OCI-LY1 (cell line): ENCODE measurements at regions not wholly inside any gene's neighbourhood (a gene's known extent, or its start where the extent isn't known, plus 50 kb on each side); places are given as distances from the start of the nearest gene placed in this dataset.

Experiments used
- H2AFZ ChIP-seq: fragments of 200-600 bp; sonication (generic), shearing (Covaris generic); 2 replicates; pipeline ENCODE4 v1.6.0; 2014; ENCODE audit warnings: antibody characterized with exemption, mild to moderate bottlenecking, low read length
- H3F3A ChIP-seq: fragments of 200-600 bp; sonication (generic), shearing (Covaris generic); 2 replicates; pipeline ENCODE4 v1.6.0; 2014; ENCODE audit warnings: mild to moderate bottlenecking, antibody characterized with exemption, low read length, moderate library complexity; ENCODE audit not compliant: insufficient read depth
- H3K27ac ChIP-seq: fragments of 200-600 bp; sonication (generic); 2 replicates; pipeline ENCODE4 v1.5.1; 2014; ENCODE audit warnings: low read length, mixed run types, mild to moderate bottlenecking, low read depth; ENCODE audit not compliant: poor library complexity, severe bottlenecking
- H3K27me3 ChIP-seq: fragments of 200-600 bp; sonication (generic); 2 replicates; pipeline ENCODE4 v1.6.0; 2014; ENCODE audit warnings: antibody characterized with exemption, mild to moderate bottlenecking, low read length, moderate library complexity; ENCODE audit not compliant: insufficient read depth
- H3K36me3 ChIP-seq: fragments of 200-600 bp; sonication (generic); 2 replicates; pipeline ENCODE4 v1.6.1; 2014; ENCODE audit warnings: mild to moderate bottlenecking, antibody characterized with exemption, low read length, moderate library complexity, mixed read lengths; ENCODE audit not compliant: insufficient read depth
- H3K4me1 ChIP-seq: fragments of 200-600 bp; sonication (generic); 2 replicates; pipeline ENCODE4 v1.5.1; 2014; ENCODE audit warnings: mild to moderate bottlenecking, low read length, moderate library complexity; ENCODE audit not compliant: insufficient read depth, severe bottlenecking
- H3K4me2 ChIP-seq: fragments of 200-600 bp; sonication (generic), shearing (Covaris generic); 2 replicates; pipeline ENCODE4 v1.6.1; 2014; ENCODE audit warnings: low read length
- H3K4me3 ChIP-seq: fragments of 200-600 bp; sonication (generic); 2 replicates; pipeline ENCODE4 v1.5.1; 2014; ENCODE audit warnings: low read length, low read depth, mild to moderate bottlenecking, mixed read lengths; ENCODE audit not compliant: poor library complexity, severe bottlenecking
- H3K79me2 ChIP-seq: fragments of 200-600 bp; shearing (Covaris generic); 2 replicates; pipeline ENCODE4 v1.6.1; 2016; ENCODE audit warnings: mixed run types, low read length, mixed read lengths; ENCODE audit not compliant: insufficient read depth
- H3K9ac ChIP-seq: fragments of 200-600 bp; sonication (generic), shearing (Covaris generic); 2 replicates; pipeline ENCODE4 v1.6.1; 2014; ENCODE audit warnings: mild to moderate bottlenecking, low read length, mixed read lengths
- H3K9me2 ChIP-seq: fragments of 200-600 bp; sonication (generic), shearing (Covaris generic); 2 replicates; pipeline ENCODE4 v1.6.1; 2014; ENCODE audit warnings: low read depth, mild to moderate bottlenecking, low read length, mixed read lengths
- H3K9me3 ChIP-seq: fragments of 200-600 bp; shearing (Covaris generic); 2 replicates; pipeline ENCODE4 v1.6.1; 2014; ENCODE audit warnings: low read length, mixed read lengths
- H4K20me1 ChIP-seq: fragments of 200-600 bp; sonication (generic), shearing (Covaris generic); 2 replicates; pipeline ENCODE4 v1.6.0; 2016; ENCODE audit warnings: mild to moderate bottlenecking, low read length; ENCODE audit not compliant: insufficient read depth
- CTCF ChIP-seq: fragments of 200-600 bp; sonication (generic), shearing (Covaris generic); IDR thresholded peaks from 2 replicates; pipeline ENCODE4 v1.5.1; 2017; ENCODE audit warnings: mild to moderate bottlenecking, antibody characterized with exemption, low read length, moderate library complexity, mixed read lengths
- EZH2 ChIP-seq: fragments of 200-600 bp; sonication (generic), shearing (Covaris generic); IDR thresholded peaks from 2 replicates; pipeline ENCODE4 v1.8.0; 2017; ENCODE audit warnings: borderline replicate concordance, mixed run types, mild to moderate bottlenecking, antibody characterized with exemption, low read length, moderate library complexity, mixed read lengths

- Histone ChIP-seq H3K4me3 (no peak overlapping the region), H3K9ac (no peak overlapping the region), H3K27ac (no peak overlapping the region), H3F3A (no peaks in the 10 kb centered on the region), H4K20me1 (no peaks in the 10 kb centered on the region), H3K79me2 (no peaks in the 10 kb centered on the region), H3K27me3 (peaks cover 3% of the 10 kb centered on the region; the same call in 1 of the 2 replicates), H3K9me3 (no peaks in the 10 kb centered on the region), H3K36me3 (no peaks in the 10 kb centered on the region), H2AFZ (no peak overlapping the region), H3K4me1 (no peaks in the 10 kb centered on the region), H3K9me2 (no peaks in the 10 kb centered on the region), H3K4me2 (no peak overlapping the region)
- TF ChIP-seq CTCF (no peak), EZH2 (no peak)
These were observed 200.5 kb downstream of the UACA start for GRCh38 chr15:70562906-70563305.

GRCh38 chr15:70561885-70562284 is 201.5 kb downstream of the UACA start:
- no peak overlapping the region for H2AFZ ChIP-seq
- no peak for TF ChIP-seq CTCF
- TF ChIP-seq EZH2: no peak
- no peaks in the 10 kb centered on the region for H3K9me3 ChIP-seq
- H3K9ac ChIP-seq: no peak overlapping the region
- H3K4me2 ChIP-seq: no peak overlapping the region
- H3K79me2 ChIP-seq: no peaks in the 10 kb centered on the region
- H4K20me1 ChIP-seq: no peaks in the 10 kb centered on the region
- no peaks in the 10 kb centered on the region for H3K9me2 ChIP-seq
- H3F3A ChIP-seq: no peaks in the 10 kb centered on the region
- H3K4me1 ChIP-seq: no peaks in the 10 kb centered on the region
- peaks cover 3% of the 10 kb centered on the region; the same call in 1 of the 2 replicates for H3K27me3 ChIP-seq
- H3K36me3 ChIP-seq: no peaks in the 10 kb centered on the region
- H3K4me3 ChIP-seq: no peak overlapping the region
- H3K27ac ChIP-seq: no peak overlapping the region

GRCh38 chr15:70560617-70561328 is 202.6 kb downstream of the UACA start:
- Histone ChIP-seq H3K4me1 (no peaks in the 10 kb centered on the region), H3K4me2 (no peak overlapping the region), H3K9me3 (no peaks in the 10 kb centered on the region), H3K4me3 (no peak overlapping the region), H2AFZ (no peak overlapping the region), H3K9me2 (no peaks in the 10 kb centered on the region), H4K20me1 (no peaks in the 10 kb centered on the region), H3F3A (no peaks in the 10 kb centered on the region), H3K27ac (no peak overlapping the region), H3K36me3 (no peaks in the 10 kb centered on the region), H3K79me2 (no peaks in the 10 kb centered on the region), H3K27me3 (peaks cover 3% of the 10 kb centered on the region; the same call in 1 of the 2 replicates), H3K9ac (no peak overlapping the region)
- no peak for TF ChIP-seq EZH2
- no peak for TF ChIP-seq CTCF
